ENCODE measurements at regions not wholly inside any gene's neighbourhood (a gene's known extent, or its start where the extent isn't known, plus 50 kb on each side); places are given as distances from the start of the nearest gene placed in this dataset.

GRCh38 chr1:230544758-230545157 lies 97.5 kb upstream of the COG2 start:
- TF ChIP-seq CTCF (conservative IDR thresholded peaks at IDR 0.05; ENCODE audit: low read length) (no peak), EZH2phosphoT487 (IDR thresholded peaks at IDR 0.05; ENCODE audit: borderline replicate concordance) (no peak)

Data from Loucy (cell line).